K562 (cell line): ENCODE measurements at regions not wholly inside any gene's neighbourhood (a gene's known extent, or its start where the extent isn't known, plus 50 kb on each side); places are given as distances from the start of the nearest gene placed in this dataset.
A peak's percentile ranks its signal among the peaks of the same experiment; 100 is the strongest.

Source experiments
- ATAC-seq: fragments of 200-7000 bp; cut with Tn5 transposase; 3 replicates; pipeline ENCODE4 v1.9.1; 2020; ENCODE audit warnings: moderate library complexity
- BruUV-seq: library from RNA; stranded (reverse); fragments of 400-500 nt; replicated peaks from 2 replicates; lab custom pipeline; 2021; lab: Mats Ljungman, UMichigan
- CTCF ChIA-PET: fragments of 300-600 bp; formaldehyde crosslinking; extraction: SDS; loops from one replicate; lab custom pipeline; 2021; ENCODE audit warnings: low intra/inter-chr PET ratio; lab: Yijun Ruan, JAX
- POLR2A ChIA-PET: fragments of 300-600, 350-650 bp; sonication (Branson Sonifier 250); formaldehyde crosslinking; extraction: SDS; loops from one replicate; lab custom pipeline; 2021; ENCODE audit warnings: antibody characterized with exemption, inconsistent platforms; lab: Yijun Ruan, JAX
- DNase-seq, 4 experiments: peaks; one replicate each; pipeline versions ENCODE4 v3.0.0 to v3.0.0-alpha.2; 2011 to 2018; ENCODE audit warnings: low spot score in 3 of 4, mixed read lengths in 3 of 4; ENCODE audit errors: extremely low read depth in 1 of 4
- FAIRE-seq: peaks from 2 replicates; lab custom pipeline; 2011; peaks lifted over from hg19 to GRCh38; lab: Jason Lieb, UNC
- H2AFZ ChIP-seq: 2 replicates; pipeline ENCODE4 v1.6.0; 2011; ENCODE audit warnings: low read depth, low read length, control low read depth, inconsistent platforms
- H3K27ac ChIP-seq: fragments of 200-600 bp; 3 replicates; pipeline ENCODE4 v1.8.0; 2011; ENCODE audit warnings: low read depth, mild to moderate bottlenecking, control low read depth, inconsistent platforms, low read length, moderate library complexity, mixed read lengths; ENCODE audit errors: extremely low read depth
- H3K27me3 ChIP-seq, 2 experiments: fragments of 300-600 bp in 1 of 2; 2 replicates in 1 of 2; 3 replicates in 1 of 2; pipeline versions ENCODE4 v1.6.0 to v1.8.0; 2011; ENCODE audit warnings: inconsistent platforms in 2 of 2, low read length in 2 of 2, mild to moderate bottlenecking in 1 of 2, mixed read lengths in 1 of 2, moderate library complexity in 1 of 2; ENCODE audit not compliant: control insufficient read depth in 2 of 2, insufficient read depth in 2 of 2
- H3K36me3 ChIP-seq: fragments of 300-600 bp; 3 replicates; pipeline ENCODE4 v1.8.0; 2011; ENCODE audit warnings: mild to moderate bottlenecking, low read length, inconsistent platforms; ENCODE audit not compliant: control insufficient read depth, insufficient read depth
- H3K4me1 ChIP-seq, 2 experiments: fragments of 200-600 bp in 1 of 2; replicated peaks in 1 of 2; 2 replicates in 1 of 2; 3 replicates in 1 of 2; pipeline versions ENCODE4 v1.5.1 to v1.8.0; 2011; ENCODE audit warnings: inconsistent platforms in 2 of 2, low read length in 2 of 2, mild to moderate bottlenecking in 1 of 2, mixed read lengths in 1 of 2, moderate library complexity in 1 of 2; ENCODE audit not compliant: control insufficient read depth in 2 of 2, insufficient read depth in 2 of 2
- H3K4me2 ChIP-seq: 2 replicates; pipeline ENCODE4 v1.6.1; 2011; ENCODE audit warnings: low read length, control low read depth, inconsistent platforms, mixed read lengths; ENCODE audit not compliant: insufficient read depth
- H3K4me3 ChIP-seq: fragments of 200-600 bp; sonication (generic), shearing (Covaris generic); 2 replicates; pipeline ENCODE4 v1.5.1; 2016; ENCODE audit warnings: control low read depth, inconsistent platforms
- H3K79me2 ChIP-seq: fragments of 200-600 bp; 3 replicates; pipeline ENCODE4 v1.8.0; 2011; ENCODE audit warnings: low read length, inconsistent platforms; ENCODE audit not compliant: control insufficient read depth, insufficient read depth
- H3K9ac ChIP-seq, 2 experiments: 2 replicates each; pipeline versions ENCODE4 v1.6.0 to v1.6.1; 2011; ENCODE audit warnings: low read depth in 2 of 2, low read length in 2 of 2, control low read depth in 1 of 2, inconsistent platforms in 1 of 2, mild to moderate bottlenecking in 1 of 2, mixed read lengths in 1 of 2; ENCODE audit not compliant: insufficient read depth in 1 of 2
- H3K9me1 ChIP-seq: one replicate; pipeline ENCODE4 v1.6.0; 2011; ENCODE audit warnings: inconsistent platforms, mild to moderate bottlenecking, low read length, moderate library complexity; ENCODE audit not compliant: control insufficient read depth, insufficient read depth
- H3K9me3 ChIP-seq: replicated peaks from 2 replicates; pipeline ENCODE4 v1.5.1; 2011; ENCODE audit warnings: low read depth, low read length, inconsistent platforms; ENCODE audit not compliant: control insufficient read depth, insufficient read depth
- H4K20me1 ChIP-seq: replicated peaks from 2 replicates; pipeline ENCODE4 v1.6.1; 2011; ENCODE audit warnings: low read length, inconsistent platforms, mixed read lengths; ENCODE audit not compliant: control insufficient read depth, insufficient read depth
- ATF3 ChIP-seq, 2 experiments: fragments of 450-650 bp in 1 of 2; sonication (generic) in 1 of 2; formaldehyde crosslinking in 1 of 2; IDR thresholded peaks in 1 of 2; conservative IDR thresholded peaks in 1 of 2; 2 replicates each; pipeline versions ENCODE4 v1.6.1 to v1.8.1; 2016 to 2023; ENCODE audit warnings: mild to moderate bottlenecking in 2 of 2, moderate library complexity in 2 of 2, inconsistent platforms in 1 of 2, missing genetic modification reagents in 1 of 2
- CEBPB ChIP-seq: fragments of 450-650 bp; IDR thresholded peaks from 2 replicates; pipeline ENCODE4 v1.6.1; 2016; ENCODE audit warnings: missing genetic modification characterization, missing compliant biosample characterization
- CEBPG ChIP-seq, 3 experiments: fragments of 200-800 bp in 1 of 3; sonication (Bioruptor generic) in 1 of 3; sonication (generic) in 1 of 3; formaldehyde crosslinking in 1 of 3; IDR thresholded peaks in 2 of 3; conservative IDR thresholded peaks in 1 of 3; 2 replicates each; pipeline versions ENCODE4 v1.6.1 to v1.8.0; 2016 to 2022; ENCODE audit warnings: missing compliant biosample characterization in 2 of 3, missing genetic modification characterization in 2 of 3, mild to moderate bottlenecking in 1 of 3, missing genetic modification reagents in 1 of 3
- NRF1 ChIP-seq, 2 experiments: fragments of 450-650 bp; IDR thresholded peaks in 1 of 2; conservative IDR thresholded peaks in 1 of 2; 2 replicates each; pipeline ENCODE4 v1.6.1; 2014; ENCODE audit warnings: mild to moderate bottlenecking in 2 of 2
- SRSF9 ChIP-seq: fragments of 200-400 bp; formaldehyde crosslinking; IDR thresholded peaks from 2 replicates; pipeline ENCODE4 v1.6.1; 2017; ENCODE audit warnings: low read depth, low read length, borderline replicate concordance
- ZBTB9 ChIP-seq: fragments of 450-650 bp; formaldehyde crosslinking; IDR thresholded peaks from 2 replicates; pipeline ENCODE4 v1.4.0; 2020; ENCODE audit warnings: mild to moderate bottlenecking, moderate library complexity
- ZNF316 ChIP-seq: fragments of 450-650 bp; IDR thresholded peaks from 2 replicates; pipeline ENCODE4 v1.6.1; 2016
- ZSCAN32 ChIP-seq: fragments of 450-650 bp; formaldehyde crosslinking; IDR thresholded peaks from 2 replicates; pipeline ENCODE4 v1.4.0; 2020; ENCODE audit warnings: mild to moderate bottlenecking, moderate library complexity
- WGBS: fragments of 100-300 bp; shearing (Covaris generic); methylation state at CpG from one replicate; pipeline ENCODE4 v1.1.6; 2016; ENCODE audit warnings: low coverage, mixed read lengths; ENCODE audit not compliant: insufficient coverage; ENCODE audit errors: missing lambda C conversion rate; 5-methylcytosine and 5-hydroxymethylcytosine counted together
- in situ Hi-C: fragments of 300-500 bp; cut with MboI; formaldehyde crosslinking; loops from 4 replicates; pipeline ENCODE4 v1.15.0; 2018; ENCODE audit warnings: inconsistent platforms, mixed read lengths
- intact Hi-C: fragments of 100-400 bp; cut with micrococcal nuclease; formaldehyde crosslinking; loops from 2 replicates; pipeline ENCODE4 v1.14.2; 2022

- intact Hi-C loops = no loop called here
- Histone ChIP-seq H3K9me3 (no peaks in the 10 kb centered on the region), H4K20me1 (no peaks in the 10 kb centered on the region), H3K27me3 (no peaks in the 10 kb centered on the region), H3K27ac (no peak overlapping the region), H3K4me3 (no peak overlapping the region), H3K36me3 (no peaks in the 10 kb centered on the region), H3K4me1 (no peaks in the 10 kb centered on the region), H2AFZ (no peak overlapping the region), H3K9me1 (no peaks in the 10 kb centered on the region), H3K79me2 (no peaks in the 10 kb centered on the region), H3K9ac (no peak overlapping the region), H3K4me2 (no peak overlapping the region)
- 16% methylated on average over 1 of the region's 1 CpG for WGBS
- DNase-seq (no peak), FAIRE-seq (no peak), ATAC-seq (no peak)
- POLR2A ChIA-PET = no interaction called here
- CTCF ChIA-PET = no interaction called here
- no TSS peak for BruUV-seq
- peak; percentile 61 for TF ChIP-seq ATF3 (IDR thresholded peaks at IDR 0.05)
- TF ChIP-seq ATF3 (CRISPR knock-in tag; conservative IDR thresholded peaks at IDR 0.05) = no peak
- TF ChIP-seq CEBPG (CRISPR knock-in tag; IDR thresholded peaks at IDR 0.05) = no peak
- TF ChIP-seq CEBPG (tag; conservative IDR thresholded peaks at IDR 0.05 in 1 of 2, IDR thresholded peaks at IDR 0.05 in 1 of 2) = peak in 1 of 2 experiments; percentile 80; a peak in 2 of 4 replicates
- TF ChIP-seq CEBPB (tag) = peak; percentile 35; the same call in 1 of the 2 replicates
- TF ChIP-seq ZSCAN32 (CRISPR knock-in tag) = peak; percentile 24; the same call in 1 of the 2 replicates
- TF ChIP-seq ZNF316 = 0 out of 2 replicates have a peak, but pooled peaks have one; percentile 16
- TF ChIP-seq ZBTB9 (CRISPR knock-in tag) = no peak
- TF ChIP-seq SRSF9 = no peak
- TF ChIP-seq NRF1 (conservative IDR thresholded peaks at IDR 0.05 in 1 of 2, IDR thresholded peaks at IDR 0.05 in 1 of 2) = no peak
- in situ Hi-C loops = no loop called here
Measured at GRCh38 chr5:29992248-29992647, 1201.2 kb upstream of the CDH6 start.
